ENCODE measurements at regions not wholly inside any gene's neighbourhood (a gene's known extent, or its start where the extent isn't known, plus 50 kb on each side); places are given as distances from the start of the nearest gene placed in this dataset.

DNA sequence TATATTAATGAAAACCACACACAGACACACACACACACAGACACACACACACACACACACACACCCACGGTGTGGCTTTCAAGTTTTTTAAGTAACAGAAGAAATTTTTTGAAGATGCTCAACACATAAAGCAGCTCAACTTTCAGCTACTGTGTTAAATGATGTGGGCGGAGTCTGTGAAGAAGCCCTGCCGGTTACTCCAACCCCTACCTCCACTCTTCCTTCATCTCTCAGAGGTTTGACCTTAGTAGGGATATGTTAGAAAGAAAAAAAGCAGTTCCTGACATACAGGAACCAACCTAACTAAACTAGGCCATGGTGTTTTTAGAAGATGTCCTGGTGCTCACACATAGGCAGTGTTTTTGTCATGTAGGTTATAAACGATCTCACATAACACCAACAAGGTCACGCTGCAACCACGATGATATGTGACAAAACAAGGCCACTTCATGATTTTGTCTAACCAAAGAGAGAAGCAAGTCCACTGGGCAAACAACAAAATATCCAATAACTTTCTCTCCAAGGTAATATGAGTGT lies 112.8 kb downstream of the EMB start:
- no TSS peak for BruUV-seq (replicated peaks)
- in situ Hi-C loops (cut with MboI) = no loop called here
- no peaks in the 10 kb centered on the region for H3K4me1 ChIP-seq (replicated peaks in 1 of 2; ENCODE audit: control insufficient read depth in 2 of 2, insufficient read depth in 2 of 2, low read length in 2 of 2)
- FAIRE-seq (no peak), ATAC-seq (no peak), DNase-seq (ENCODE audit: extremely low read depth in 1 of 4, low spot score in 3 of 4) (no peak)
- no peaks in the 10 kb centered on the region for H3K27me3 ChIP-seq (ENCODE audit: control insufficient read depth in 2 of 2, insufficient read depth in 2 of 2, low read length in 2 of 2)
- intact Hi-C loops (cut with micrococcal nuclease) = no loop called here
- 2% methylated on average over 6 of the region's 6 CpGs for WGBS (ENCODE audit: insufficient coverage, low coverage, missing lambda C conversion rate)
- H2AFZ ChIP-seq (ENCODE audit: low read depth, low read length) = no peak overlapping the region
- no peaks in the 10 kb centered on the region for H4K20me1 ChIP-seq (replicated peaks; ENCODE audit: control insufficient read depth, insufficient read depth, low read length)
- H3K4me3 ChIP-seq = no peak overlapping the region
- H3K9ac ChIP-seq (ENCODE audit: insufficient read depth in 1 of 2, low read depth in 2 of 2, low read length in 2 of 2) = no peak overlapping the region
- H3K9me3 ChIP-seq (replicated peaks; ENCODE audit: control insufficient read depth, insufficient read depth, low read depth, low read length) = no peaks in the 10 kb centered on the region; the same call in 1 of the 2 replicates
- H3K4me2 ChIP-seq (ENCODE audit: insufficient read depth, low read length) = no peak overlapping the region
- CTCF ChIA-PET (ENCODE audit: low intra/inter-chr PET ratio) = no interaction called here
- H3K79me2 ChIP-seq (ENCODE audit: control insufficient read depth, insufficient read depth, low read length) = no peaks in the 10 kb centered on the region
- no peaks in the 10 kb centered on the region for H3K36me3 ChIP-seq (ENCODE audit: control insufficient read depth, insufficient read depth, low read length)
- no peaks in the 10 kb centered on the region for H3K9me1 ChIP-seq (ENCODE audit: control insufficient read depth, insufficient read depth, low read length)
- no peak overlapping the region for H3K27ac ChIP-seq (ENCODE audit: extremely low read depth, low read depth, low read length)
- POLR2A ChIA-PET = no interaction called here
- TF ChIP-seq, protein P1, sequence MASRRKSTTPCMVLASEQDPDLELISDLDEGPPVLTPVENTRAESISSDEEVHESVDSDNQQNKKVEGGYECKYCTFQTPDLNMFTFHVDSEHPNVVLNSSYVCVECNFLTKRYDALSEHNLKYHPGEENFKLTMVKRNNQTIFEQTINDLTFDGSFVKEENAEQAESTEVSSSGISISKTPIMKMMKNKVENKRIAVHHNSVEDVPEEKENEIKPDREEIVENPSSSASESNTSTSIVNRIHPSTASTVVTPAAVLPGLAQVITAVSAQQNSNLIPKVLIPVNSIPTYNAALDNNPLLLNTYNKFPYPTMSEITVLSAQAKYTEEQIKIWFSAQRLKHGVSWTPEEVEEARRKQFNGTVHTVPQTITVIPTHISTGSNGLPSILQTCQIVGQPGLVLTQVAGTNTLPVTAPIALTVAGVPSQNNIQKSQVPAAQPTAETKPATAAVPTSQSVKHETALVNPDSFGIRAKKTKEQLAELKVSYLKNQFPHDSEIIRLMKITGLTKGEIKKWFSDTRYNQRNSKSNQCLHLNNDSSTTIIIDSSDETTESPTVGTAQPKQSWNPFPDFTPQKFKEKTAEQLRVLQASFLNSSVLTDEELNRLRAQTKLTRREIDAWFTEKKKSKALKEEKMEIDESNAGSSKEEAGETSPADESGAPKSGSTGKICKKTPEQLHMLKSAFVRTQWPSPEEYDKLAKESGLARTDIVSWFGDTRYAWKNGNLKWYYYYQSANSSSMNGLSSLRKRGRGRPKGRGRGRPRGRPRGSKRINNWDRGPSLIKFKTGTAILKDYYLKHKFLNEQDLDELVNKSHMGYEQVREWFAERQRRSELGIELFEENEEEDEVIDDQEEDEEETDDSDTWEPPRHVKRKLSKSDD (conservative IDR thresholded peaks at IDR 0.05; ENCODE audit: low read length) = no peak
- TF ChIP-seq, protein P2, sequence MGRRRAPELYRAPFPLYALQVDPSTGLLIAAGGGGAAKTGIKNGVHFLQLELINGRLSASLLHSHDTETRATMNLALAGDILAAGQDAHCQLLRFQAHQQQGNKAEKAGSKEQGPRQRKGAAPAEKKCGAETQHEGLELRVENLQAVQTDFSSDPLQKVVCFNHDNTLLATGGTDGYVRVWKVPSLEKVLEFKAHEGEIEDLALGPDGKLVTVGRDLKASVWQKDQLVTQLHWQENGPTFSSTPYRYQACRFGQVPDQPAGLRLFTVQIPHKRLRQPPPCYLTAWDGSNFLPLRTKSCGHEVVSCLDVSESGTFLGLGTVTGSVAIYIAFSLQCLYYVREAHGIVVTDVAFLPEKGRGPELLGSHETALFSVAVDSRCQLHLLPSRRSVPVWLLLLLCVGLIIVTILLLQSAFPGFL (CRISPR knock-in tag; IDR thresholded peaks at IDR 0.05) = no peak
- TF ChIP-seq MCM3 (IDR thresholded peaks at IDR 0.05) (no peak), ZNF277 (CRISPR knock-in tag; IDR thresholded peaks at IDR 0.05; ENCODE audit: borderline replicate concordance) (no peak), KLF1 (tag; IDR thresholded peaks at IDR 0.05) (no peak), ZNF165 (CRISPR knock-in tag; IDR thresholded peaks at IDR 0.05; ENCODE audit: borderline replicate concordance) (no peak), TBP (optimal IDR thresholded peaks at IDR 0.05; ENCODE audit: low read depth, low read length) (no peak), ZNF431 (CRISPR knock-in tag; IDR thresholded peaks at IDR 0.05) (no peak), ZFP1 (CRISPR knock-in tag; IDR thresholded peaks at IDR 0.05) (no peak), RBM15 (IDR thresholded peaks at IDR 0.05; ENCODE audit: insufficient read depth, low read length) (no peak), ZBTB33 (CRISPR knock-in tag; IDR thresholded peaks at IDR 0.05) (no peak)
- TF ChIP-seq, protein P3, sequence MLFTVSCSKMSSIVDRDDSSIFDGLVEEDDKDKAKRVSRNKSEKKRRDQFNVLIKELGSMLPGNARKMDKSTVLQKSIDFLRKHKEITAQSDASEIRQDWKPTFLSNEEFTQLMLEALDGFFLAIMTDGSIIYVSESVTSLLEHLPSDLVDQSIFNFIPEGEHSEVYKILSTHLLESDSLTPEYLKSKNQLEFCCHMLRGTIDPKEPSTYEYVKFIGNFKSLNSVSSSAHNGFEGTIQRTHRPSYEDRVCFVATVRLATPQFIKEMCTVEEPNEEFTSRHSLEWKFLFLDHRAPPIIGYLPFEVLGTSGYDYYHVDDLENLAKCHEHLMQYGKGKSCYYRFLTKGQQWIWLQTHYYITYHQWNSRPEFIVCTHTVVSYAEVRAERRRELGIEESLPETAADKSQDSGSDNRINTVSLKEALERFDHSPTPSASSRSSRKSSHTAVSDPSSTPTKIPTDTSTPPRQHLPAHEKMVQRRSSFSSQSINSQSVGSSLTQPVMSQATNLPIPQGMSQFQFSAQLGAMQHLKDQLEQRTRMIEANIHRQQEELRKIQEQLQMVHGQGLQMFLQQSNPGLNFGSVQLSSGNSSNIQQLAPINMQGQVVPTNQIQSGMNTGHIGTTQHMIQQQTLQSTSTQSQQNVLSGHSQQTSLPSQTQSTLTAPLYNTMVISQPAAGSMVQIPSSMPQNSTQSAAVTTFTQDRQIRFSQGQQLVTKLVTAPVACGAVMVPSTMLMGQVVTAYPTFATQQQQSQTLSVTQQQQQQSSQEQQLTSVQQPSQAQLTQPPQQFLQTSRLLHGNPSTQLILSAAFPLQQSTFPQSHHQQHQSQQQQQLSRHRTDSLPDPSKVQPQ (CRISPR knock-in tag; IDR thresholded peaks at IDR 0.05; ENCODE audit: borderline replicate concordance) = no peak
